ENCODE measurements at regions not wholly inside any gene's neighbourhood (a gene's known extent, or its start where the extent isn't known, plus 50 kb on each side); places are given as distances from the start of the nearest gene placed in this dataset.

DNA sequence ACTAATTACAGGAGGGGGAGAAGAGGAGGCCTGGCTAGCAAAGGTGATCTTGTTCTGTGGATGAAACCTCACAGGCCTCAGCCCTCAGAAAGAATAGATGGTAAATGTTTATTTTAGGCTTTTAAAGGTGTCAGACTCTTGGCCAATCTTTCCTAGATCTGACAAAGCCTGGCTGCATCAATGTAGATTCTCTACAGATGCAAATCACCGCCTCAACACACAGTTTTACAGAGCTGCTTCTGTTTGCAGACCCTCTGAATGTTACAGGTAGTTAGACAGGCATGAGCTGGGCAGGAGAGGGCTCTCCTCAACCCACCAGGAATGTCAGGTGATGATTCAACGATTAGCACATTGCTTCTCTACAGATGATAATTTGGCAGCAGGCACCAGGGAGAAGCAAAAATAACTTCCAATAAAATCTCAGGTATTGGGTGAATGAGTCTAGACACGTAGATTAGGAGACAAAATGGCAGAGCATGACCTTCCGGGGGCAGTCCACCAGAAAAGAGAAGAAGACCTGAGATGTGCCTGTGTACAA is 105.4 kb upstream of the VANGL1 start:
- Histone ChIP-seq H3K9me2 (ENCODE audit: low read depth, low read length) (no peaks in the 10 kb centered on the region), H2AFZ (ENCODE audit: low read length) (no peak overlapping the region), H3K27me3 (ENCODE audit: insufficient read depth, low read length) (no peaks in the 10 kb centered on the region), H4K20me1 (ENCODE audit: insufficient read depth, low read length) (no peaks in the 10 kb centered on the region), H3K4me2 (ENCODE audit: low read length) (no peak overlapping the region), H3K36me3 (ENCODE audit: insufficient read depth, low read length) (no peaks in the 10 kb centered on the region), H3K79me2 (ENCODE audit: insufficient read depth, low read length) (no peaks in the 10 kb centered on the region), H3K27ac (ENCODE audit: low read depth, low read length, poor library complexity, severe bottlenecking) (no peak overlapping the region), H3K9me3 (ENCODE audit: low read length) (no peaks in the 10 kb centered on the region), H3K9ac (ENCODE audit: low read length) (no peak overlapping the region), H3K4me1 (ENCODE audit: insufficient read depth, low read length, severe bottlenecking) (no peaks in the 10 kb centered on the region), H3K4me3 (ENCODE audit: low read depth, low read length, poor library complexity, severe bottlenecking) (no peak overlapping the region), H3F3A (ENCODE audit: insufficient read depth, low read length) (no peaks in the 10 kb centered on the region)
- TF ChIP-seq, protein P1, sequence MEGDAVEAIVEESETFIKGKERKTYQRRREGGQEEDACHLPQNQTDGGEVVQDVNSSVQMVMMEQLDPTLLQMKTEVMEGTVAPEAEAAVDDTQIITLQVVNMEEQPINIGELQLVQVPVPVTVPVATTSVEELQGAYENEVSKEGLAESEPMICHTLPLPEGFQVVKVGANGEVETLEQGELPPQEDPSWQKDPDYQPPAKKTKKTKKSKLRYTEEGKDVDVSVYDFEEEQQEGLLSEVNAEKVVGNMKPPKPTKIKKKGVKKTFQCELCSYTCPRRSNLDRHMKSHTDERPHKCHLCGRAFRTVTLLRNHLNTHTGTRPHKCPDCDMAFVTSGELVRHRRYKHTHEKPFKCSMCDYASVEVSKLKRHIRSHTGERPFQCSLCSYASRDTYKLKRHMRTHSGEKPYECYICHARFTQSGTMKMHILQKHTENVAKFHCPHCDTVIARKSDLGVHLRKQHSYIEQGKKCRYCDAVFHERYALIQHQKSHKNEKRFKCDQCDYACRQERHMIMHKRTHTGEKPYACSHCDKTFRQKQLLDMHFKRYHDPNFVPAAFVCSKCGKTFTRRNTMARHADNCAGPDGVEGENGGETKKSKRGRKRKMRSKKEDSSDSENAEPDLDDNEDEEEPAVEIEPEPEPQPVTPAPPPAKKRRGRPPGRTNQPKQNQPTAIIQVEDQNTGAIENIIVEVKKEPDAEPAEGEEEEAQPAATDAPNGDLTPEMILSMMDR (IDR thresholded peaks at IDR 0.05; ENCODE audit: low read length) = no peak
- no peak for TF ChIP-seq EZH2 (IDR thresholded peaks at IDR 0.05; ENCODE audit: borderline replicate concordance, low read length)

- Histone ChIP-seq H3K4me3 (ENCODE audit: low read depth, low read length, poor library complexity, severe bottlenecking) (no peak overlapping the region), H3K36me3 (ENCODE audit: insufficient read depth, low read length) (no peaks in the 10 kb centered on the region), H3K9me3 (ENCODE audit: low read length) (no peaks in the 10 kb centered on the region), H2AFZ (ENCODE audit: low read length) (no peak overlapping the region), H4K20me1 (ENCODE audit: insufficient read depth, low read length) (no peaks in the 10 kb centered on the region), H3K27ac (ENCODE audit: low read depth, low read length, poor library complexity, severe bottlenecking) (no peak overlapping the region), H3K9me2 (ENCODE audit: low read depth, low read length) (no peaks in the 10 kb centered on the region), H3K79me2 (ENCODE audit: insufficient read depth, low read length) (no peaks in the 10 kb centered on the region), H3K4me2 (ENCODE audit: low read length) (no peak overlapping the region), H3K9ac (ENCODE audit: low read length) (no peak overlapping the region), H3F3A (ENCODE audit: insufficient read depth, low read length) (no peaks in the 10 kb centered on the region), H3K4me1 (ENCODE audit: insufficient read depth, low read length, severe bottlenecking) (no peaks in the 10 kb centered on the region), H3K27me3 (ENCODE audit: insufficient read depth, low read length) (no peaks in the 10 kb centered on the region)
- TF ChIP-seq, protein P1 (IDR thresholded peaks at IDR 0.05; ENCODE audit: low read length) = no peak
- TF ChIP-seq EZH2 (IDR thresholded peaks at IDR 0.05; ENCODE audit: borderline replicate concordance, low read length) = no peak
These were observed 107.7 kb upstream of the VANGL1 start for GRCh38 chr1:115534106-115534505.

GRCh38 chr1:115531631-115532264 is 110.0 kb upstream of the VANGL1 start:
- no peaks in the 10 kb centered on the region for H3K9me3 ChIP-seq (ENCODE audit: low read length)
- no peaks in the 10 kb centered on the region for H3K36me3 ChIP-seq (ENCODE audit: insufficient read depth, low read length)
- no peak overlapping the region for H3K9ac ChIP-seq (ENCODE audit: low read length)
- no peak overlapping the region for H3K4me2 ChIP-seq (ENCODE audit: low read length)
- H3K9me2 ChIP-seq (ENCODE audit: low read depth, low read length) = no peaks in the 10 kb centered on the region
- TF ChIP-seq, protein P1 (IDR thresholded peaks at IDR 0.05; ENCODE audit: low read length) = no peak
- no peak for TF ChIP-seq EZH2 (IDR thresholded peaks at IDR 0.05; ENCODE audit: borderline replicate concordance, low read length)
- H3K79me2 ChIP-seq (ENCODE audit: insufficient read depth, low read length) = no peaks in the 10 kb centered on the region
- no peaks in the 10 kb centered on the region for H3K4me1 ChIP-seq (ENCODE audit: insufficient read depth, low read length, severe bottlenecking)
- H3F3A ChIP-seq (ENCODE audit: insufficient read depth, low read length) = no peaks in the 10 kb centered on the region
- H3K27ac ChIP-seq (ENCODE audit: low read depth, low read length, poor library complexity, severe bottlenecking) = no peak overlapping the region
- no peaks in the 10 kb centered on the region for H4K20me1 ChIP-seq (ENCODE audit: insufficient read depth, low read length)
- H3K27me3 ChIP-seq (ENCODE audit: insufficient read depth, low read length) = no peaks in the 10 kb centered on the region
- H2AFZ ChIP-seq (ENCODE audit: low read length) = no peak overlapping the region
- no peak overlapping the region for H3K4me3 ChIP-seq (ENCODE audit: low read depth, low read length, poor library complexity, severe bottlenecking)

Measured in OCI-LY1 (cell line).